Lower leg skin (tissue), 3 donors: ENCODE measurements at regions not wholly inside any gene's neighbourhood (a gene's known extent, or its start where the extent isn't known, plus 50 kb on each side); places are given as distances from the start of the nearest gene placed in this dataset.

Experiments used
- POLR2A ChIP-seq, 2 donors: fragments of 450-650 bp; IDR thresholded peaks; one replicate each; pipeline ENCODE4 v1.6.1; 2016 to 2017; ENCODE audit warnings: antibody characterized with exemption in 2 of 2, mild to moderate bottlenecking in 1 of 2, moderate library complexity in 1 of 2
- TF ChIP-seq, protein P1 (sequence below), 3 donors: fragments of 450-650 bp; IDR thresholded peaks; one replicate each; pipeline ENCODE4 v1.5.1; 2016; ENCODE audit warnings: antibody characterized with exemption in 3 of 3, mild to moderate bottlenecking in 3 of 3, moderate library complexity in 2 of 3

DNA sequence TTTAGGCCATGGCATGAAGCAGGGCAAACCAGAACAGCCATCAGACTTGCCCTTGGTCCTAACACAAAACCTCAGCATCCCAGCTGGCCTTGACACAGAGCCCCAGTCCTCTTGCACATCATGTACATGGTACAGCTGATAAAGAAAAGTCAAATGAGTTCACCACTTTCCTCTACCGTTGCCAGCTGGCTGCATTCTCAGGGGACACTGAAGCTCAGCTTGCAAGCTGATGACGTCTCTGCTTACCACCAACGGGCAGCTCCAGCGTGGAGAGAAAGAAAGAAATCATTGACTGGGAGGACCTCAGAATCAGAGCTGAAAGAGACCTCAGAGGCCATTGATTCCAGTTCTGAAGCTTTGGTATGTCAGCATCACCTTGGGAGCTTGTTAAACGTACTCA is 80.7 kb upstream of the CES5A start:
- TF ChIP-seq, protein P1, sequence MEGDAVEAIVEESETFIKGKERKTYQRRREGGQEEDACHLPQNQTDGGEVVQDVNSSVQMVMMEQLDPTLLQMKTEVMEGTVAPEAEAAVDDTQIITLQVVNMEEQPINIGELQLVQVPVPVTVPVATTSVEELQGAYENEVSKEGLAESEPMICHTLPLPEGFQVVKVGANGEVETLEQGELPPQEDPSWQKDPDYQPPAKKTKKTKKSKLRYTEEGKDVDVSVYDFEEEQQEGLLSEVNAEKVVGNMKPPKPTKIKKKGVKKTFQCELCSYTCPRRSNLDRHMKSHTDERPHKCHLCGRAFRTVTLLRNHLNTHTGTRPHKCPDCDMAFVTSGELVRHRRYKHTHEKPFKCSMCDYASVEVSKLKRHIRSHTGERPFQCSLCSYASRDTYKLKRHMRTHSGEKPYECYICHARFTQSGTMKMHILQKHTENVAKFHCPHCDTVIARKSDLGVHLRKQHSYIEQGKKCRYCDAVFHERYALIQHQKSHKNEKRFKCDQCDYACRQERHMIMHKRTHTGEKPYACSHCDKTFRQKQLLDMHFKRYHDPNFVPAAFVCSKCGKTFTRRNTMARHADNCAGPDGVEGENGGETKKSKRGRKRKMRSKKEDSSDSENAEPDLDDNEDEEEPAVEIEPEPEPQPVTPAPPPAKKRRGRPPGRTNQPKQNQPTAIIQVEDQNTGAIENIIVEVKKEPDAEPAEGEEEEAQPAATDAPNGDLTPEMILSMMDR (IDR thresholded peaks at IDR 0.05), result no peak
- TF ChIP-seq POLR2A (IDR thresholded peaks at IDR 0.05), result no peak
